IMR-90 (cell line): ENCODE measurements at regions not wholly inside any gene's neighbourhood (a gene's known extent, or its start where the extent isn't known, plus 50 kb on each side); places are given as distances from the start of the nearest gene placed in this dataset.

ENCODE experiments used
- ATAC-seq: fragments of 200-7000 bp; cut with Tn5 transposase; 2 replicates; pipeline ENCODE4 v1.9.1; 2020; ENCODE audit warnings: low read depth, mild to moderate bottlenecking, moderate library complexity
- BruUV-seq: library from RNA; stranded (reverse); fragments of 400-500 nt; replicated peaks from 2 replicates; lab custom pipeline; 2021; lab: Mats Ljungman, UMichigan
- CTCF ChIA-PET: fragments of 300-600 bp; formaldehyde crosslinking; extraction: SDS; loops from one replicate; lab custom pipeline; 2021; ENCODE audit warnings: antibody characterized with exemption; lab: Yijun Ruan, JAX
- POLR2A ChIA-PET: fragments of 300-600 bp; sonication (Branson Sonifier 250); formaldehyde crosslinking; loops from one replicate; lab custom pipeline; 2022; ENCODE audit warnings: antibody characterized with exemption; ENCODE audit not compliant: unreplicated experiment; lab: Charles Lee
- DNase-seq: peaks from one replicate; pipeline ENCODE4 v3.0.0; 2013
- H2AFZ ChIP-seq: replicated peaks from 2 replicates; pipeline ENCODE3; 2013; ENCODE audit warnings: low read length, mild to moderate bottlenecking; ENCODE audit not compliant: poor library complexity
- H2AK5ac ChIP-seq: 2 replicates; pipeline ENCODE4 v1.6.1; 2013; ENCODE audit warnings: low read depth, low read length, inconsistent platforms
- H2AK9ac ChIP-seq: replicated peaks from 2 replicates; pipeline ENCODE3; 2013; ENCODE audit warnings: mild to moderate bottlenecking, low read depth, low read length, moderate library complexity; ENCODE audit not compliant: poor library complexity
- H2BK120ac ChIP-seq: 2 replicates; pipeline ENCODE4 v1.6.1; 2013; ENCODE audit warnings: low read depth, low read length, inconsistent platforms
- H2BK15ac ChIP-seq: 3 replicates; pipeline ENCODE4 v1.6.1; 2013; ENCODE audit warnings: low read depth, low read length, inconsistent platforms
- H2BK20ac ChIP-seq: 2 replicates; pipeline ENCODE4 v1.6.1; 2013; ENCODE audit warnings: low read depth, mild to moderate bottlenecking, inconsistent platforms, low read length, moderate library complexity
- H2BK5ac ChIP-seq: 2 replicates; pipeline ENCODE4 v1.6.1; 2013; ENCODE audit warnings: mild to moderate bottlenecking, low read depth, low read length, inconsistent platforms; ENCODE audit not compliant: poor library complexity, severe bottlenecking
- H3K14ac ChIP-seq: replicated peaks from 2 replicates; pipeline ENCODE4 v1.6.1; 2013; ENCODE audit warnings: low read depth, low read length, inconsistent platforms
- H3K18ac ChIP-seq: 2 replicates; pipeline ENCODE4 v1.6.1; 2013; ENCODE audit warnings: low read depth, low read length, control low read depth
- H3K23ac ChIP-seq: 2 replicates; pipeline ENCODE4 v1.6.1; 2013; ENCODE audit warnings: low read depth, low read length, inconsistent platforms
- H3K27ac ChIP-seq: 2 replicates; pipeline ENCODE4 v1.5.1; 2013; ENCODE audit warnings: mild to moderate bottlenecking, control low read depth, low read length; ENCODE audit not compliant: insufficient read depth
- H3K27me3 ChIP-seq: 2 replicates; pipeline ENCODE4 v1.6.1; 2013; ENCODE audit warnings: low read length; ENCODE audit not compliant: control insufficient read depth, insufficient read depth
- H3K36me3 ChIP-seq: 2 replicates; pipeline ENCODE4 v1.6.1; 2013; ENCODE audit warnings: low read length, mixed read lengths; ENCODE audit not compliant: control insufficient read depth, insufficient read depth
- H3K4ac ChIP-seq: 2 replicates; pipeline ENCODE4 v1.6.1; 2013; ENCODE audit warnings: low read depth, low read length, inconsistent platforms
- H3K4me1 ChIP-seq: 2 replicates; pipeline ENCODE4 v1.6.1; 2013; ENCODE audit warnings: low read length, mixed read lengths; ENCODE audit not compliant: control insufficient read depth, insufficient read depth
- H3K4me2 ChIP-seq: 2 replicates; pipeline ENCODE4 v1.6.1; 2013; ENCODE audit warnings: low read depth, mild to moderate bottlenecking, control low read depth, low read length, moderate library complexity
- H3K4me3 ChIP-seq: 2 replicates; pipeline ENCODE4 v1.5.1; 2013; ENCODE audit warnings: low read depth, mild to moderate bottlenecking, control low read depth, low read length, moderate library complexity; ENCODE audit not compliant: insufficient read depth
- H3K56ac ChIP-seq: 2 replicates; pipeline ENCODE4 v1.6.1; 2013; ENCODE audit warnings: low read length, inconsistent platforms; ENCODE audit not compliant: insufficient read depth; ENCODE audit errors: extremely low read depth
- H3K79me1 ChIP-seq, 2 experiments: 2 replicates each; pipeline ENCODE4 v1.6.1; 2013; ENCODE audit warnings: low read length in 2 of 2, inconsistent platforms in 1 of 2, low read depth in 1 of 2
- H3K9ac ChIP-seq: 2 replicates; pipeline ENCODE4 v1.6.1; 2013; ENCODE audit warnings: low read depth, low read length, control low read depth
- H3K9me1 ChIP-seq: 2 replicates; pipeline ENCODE4 v1.6.1; 2013; ENCODE audit warnings: low read length, inconsistent platforms; ENCODE audit not compliant: insufficient read depth
- H3K9me3 ChIP-seq: 2 replicates; pipeline ENCODE4 v1.6.1; 2013; ENCODE audit warnings: low read length; ENCODE audit not compliant: control insufficient read depth, insufficient read depth
- H4K20me1 ChIP-seq: 2 replicates; pipeline ENCODE4 v1.6.1; 2013; ENCODE audit warnings: low read length, inconsistent platforms; ENCODE audit not compliant: insufficient read depth
- H4K5ac ChIP-seq: 2 replicates; pipeline ENCODE4 v1.6.1; 2013; ENCODE audit warnings: mild to moderate bottlenecking, low read depth, low read length, control low read depth
- H4K8ac ChIP-seq, 2 experiments: 2 replicates each; pipeline ENCODE4 v1.6.1; 2013; ENCODE audit warnings: low read depth in 2 of 2, low read length in 2 of 2, control low read depth in 1 of 2, inconsistent platforms in 1 of 2
- H4K91ac ChIP-seq: 2 replicates; pipeline ENCODE4 v1.6.1; 2013; ENCODE audit warnings: low read depth, low read length, inconsistent platforms; ENCODE audit not compliant: insufficient read depth
- BHLHE40 ChIP-seq: fragments of 150-350 bp; IDR thresholded peaks from 2 replicates; pipeline ENCODE4 v1.6.1; 2016; ENCODE audit warnings: mild to moderate bottlenecking, low read depth, low read length
- CEBPB ChIP-seq: IDR thresholded peaks from 2 replicates; pipeline ENCODE4 v1.6.1; 2012; ENCODE audit warnings: low read depth, low read length, improper control_type of control experiment
- CHD1 ChIP-seq: IDR thresholded peaks from 2 replicates; pipeline ENCODE4 v1.6.1; 2012; ENCODE audit warnings: low read depth, low read length, improper control_type of control experiment
- FOS ChIP-seq: fragments of 150-350 bp; IDR thresholded peaks from 2 replicates; pipeline ENCODE4 v1.6.1; 2016; ENCODE audit warnings: low read depth, low read length
- MAFK ChIP-seq: IDR thresholded peaks from 2 replicates; pipeline ENCODE4 v1.6.1; 2012; ENCODE audit warnings: low read depth, low read length, improper control_type of control experiment
- MAZ ChIP-seq: IDR thresholded peaks from 2 replicates; pipeline ENCODE4 v1.6.1; 2012; ENCODE audit warnings: low read depth, mild to moderate bottlenecking, low read length, improper control_type of control experiment, moderate library complexity, borderline replicate concordance
- MXI1 ChIP-seq: IDR thresholded peaks from 2 replicates; pipeline ENCODE4 v1.6.1; 2012; ENCODE audit warnings: low read depth, mild to moderate bottlenecking, low read length, moderate library complexity, borderline replicate concordance
- NFE2L2 ChIP-seq: fragments of 150-350 bp; IDR thresholded peaks from 2 replicates; pipeline ENCODE4 v1.6.1; 2016; ENCODE audit warnings: low read depth, mild to moderate bottlenecking, low read length
- POLR2A ChIP-seq: IDR thresholded peaks from 2 replicates; pipeline ENCODE4 v1.6.1; 2012; ENCODE audit warnings: mild to moderate bottlenecking, low read depth, low read length
- RAD21 ChIP-seq: IDR thresholded peaks from 2 replicates; pipeline ENCODE4 v1.6.1; 2012; ENCODE audit warnings: low read length, improper control_type of control experiment
- RCOR1 ChIP-seq: IDR thresholded peaks from 2 replicates; pipeline ENCODE4 v1.6.1; 2012; ENCODE audit warnings: mild to moderate bottlenecking, low read length, improper control_type of control experiment; ENCODE audit not compliant: insufficient replicate concordance
- RFX5 ChIP-seq: IDR thresholded peaks from 2 replicates; pipeline ENCODE4 v1.8.0; 2012; ENCODE audit warnings: low read depth, mild to moderate bottlenecking, low read length, moderate library complexity
- SMC3 ChIP-seq: fragments of 150-350 bp; IDR thresholded peaks from 2 replicates; pipeline ENCODE4 v1.6.1; 2016; ENCODE audit warnings: low read depth, mild to moderate bottlenecking, antibody characterized with exemption, low read length, moderate library complexity
- USF2 ChIP-seq: fragments of 150-350 bp; IDR thresholded peaks from 2 replicates; pipeline ENCODE4 v1.6.1; 2017; ENCODE audit warnings: mild to moderate bottlenecking, antibody characterized with exemption, low read length, low read depth
- WGBS, 2 experiments: methylation state at CpG; one replicate each; pipeline versions ENCODE4 v1.1.5 to v1.1.7; 2013; ENCODE audit warnings: missing lambda C conversion rate in 2 of 2; ENCODE audit not compliant: insufficient read length in 1 of 2; ENCODE audit errors: extremely low coverage in 2 of 2; 5-methylcytosine and 5-hydroxymethylcytosine counted together
- dilution Hi-C: fragments of 300-500 bp; cut with HindIII; formaldehyde crosslinking; loops from one replicate; pipeline ENCODE4 v1.14.3; 2018; ENCODE audit warnings: low sequenced_read_pairs; ENCODE audit not compliant: unreplicated experiment
- in situ Hi-C: fragments of 300-500 bp; cut with MboI; formaldehyde crosslinking; loops from 3 replicates; pipeline ENCODE4 v1.14.3; 2019; ENCODE audit warnings: low sequenced_read_pairs, inconsistent platforms, mixed read lengths
- intact Hi-C: fragments of 100-400 bp; cut with micrococcal nuclease; formaldehyde crosslinking; loops from 2 replicates; pipeline ENCODE4 v1.10.0; 2022
- TF ChIP-seq, protein P1 (sequence below): conservative IDR thresholded peaks from 2 replicates; pipeline ENCODE4 v1.5.1; 2012; ENCODE audit warnings: mild to moderate bottlenecking, low read depth, low read length, improper control_type of control experiment
- TF ChIP-seq, protein P2 (sequence below): fragments of 150-350 bp; IDR thresholded peaks from 2 replicates; pipeline ENCODE4 v1.6.1; 2016; ENCODE audit warnings: low read depth, mild to moderate bottlenecking, low read length, moderate library complexity, borderline replicate concordance

GRCh38 chr2:239567786-239568185, 167.0 kb upstream of the HDAC4 start:
- DNase-seq (no peak), ATAC-seq (no peak)
- H2AK9ac ChIP-seq, result no peak overlapping the region
- H3K9me1 ChIP-seq, result no peaks in the 10 kb centered on the region
- no peak overlapping the region for H2AK5ac ChIP-seq
- no peak overlapping the region for H3K23ac ChIP-seq
- H3K9me3 ChIP-seq, result peaks cover 21% of the 10 kb centered on the region
- no peak overlapping the region for H4K91ac ChIP-seq
- no peaks in the 10 kb centered on the region for H3K36me3 ChIP-seq
- TF ChIP-seq, protein P1, sequence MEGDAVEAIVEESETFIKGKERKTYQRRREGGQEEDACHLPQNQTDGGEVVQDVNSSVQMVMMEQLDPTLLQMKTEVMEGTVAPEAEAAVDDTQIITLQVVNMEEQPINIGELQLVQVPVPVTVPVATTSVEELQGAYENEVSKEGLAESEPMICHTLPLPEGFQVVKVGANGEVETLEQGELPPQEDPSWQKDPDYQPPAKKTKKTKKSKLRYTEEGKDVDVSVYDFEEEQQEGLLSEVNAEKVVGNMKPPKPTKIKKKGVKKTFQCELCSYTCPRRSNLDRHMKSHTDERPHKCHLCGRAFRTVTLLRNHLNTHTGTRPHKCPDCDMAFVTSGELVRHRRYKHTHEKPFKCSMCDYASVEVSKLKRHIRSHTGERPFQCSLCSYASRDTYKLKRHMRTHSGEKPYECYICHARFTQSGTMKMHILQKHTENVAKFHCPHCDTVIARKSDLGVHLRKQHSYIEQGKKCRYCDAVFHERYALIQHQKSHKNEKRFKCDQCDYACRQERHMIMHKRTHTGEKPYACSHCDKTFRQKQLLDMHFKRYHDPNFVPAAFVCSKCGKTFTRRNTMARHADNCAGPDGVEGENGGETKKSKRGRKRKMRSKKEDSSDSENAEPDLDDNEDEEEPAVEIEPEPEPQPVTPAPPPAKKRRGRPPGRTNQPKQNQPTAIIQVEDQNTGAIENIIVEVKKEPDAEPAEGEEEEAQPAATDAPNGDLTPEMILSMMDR, result no peak
- TF ChIP-seq RCOR1 (no peak), POLR2A (no peak), SMC3 (no peak), FOS (no peak), RFX5 (no peak), MXI1 (no peak), MAZ (no peak), CHD1 (no peak), RAD21 (no peak), NFE2L2 (no peak), BHLHE40 (no peak), MAFK (no peak), USF2 (no peak), CEBPB (no peak)
- TF ChIP-seq, protein P2, sequence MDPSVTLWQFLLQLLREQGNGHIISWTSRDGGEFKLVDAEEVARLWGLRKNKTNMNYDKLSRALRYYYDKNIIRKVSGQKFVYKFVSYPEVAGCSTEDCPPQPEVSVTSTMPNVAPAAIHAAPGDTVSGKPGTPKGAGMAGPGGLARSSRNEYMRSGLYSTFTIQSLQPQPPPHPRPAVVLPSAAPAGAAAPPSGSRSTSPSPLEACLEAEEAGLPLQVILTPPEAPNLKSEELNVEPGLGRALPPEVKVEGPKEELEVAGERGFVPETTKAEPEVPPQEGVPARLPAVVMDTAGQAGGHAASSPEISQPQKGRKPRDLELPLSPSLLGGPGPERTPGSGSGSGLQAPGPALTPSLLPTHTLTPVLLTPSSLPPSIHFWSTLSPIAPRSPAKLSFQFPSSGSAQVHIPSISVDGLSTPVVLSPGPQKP, result no peak
- no peaks in the 10 kb centered on the region for H3K79me1 ChIP-seq
- no peak overlapping the region for H3K4me2 ChIP-seq
- no peak overlapping the region for H3K4ac ChIP-seq
- ChIA-PET CTCF (no interaction called here), POLR2A (no interaction called here)
- no peak overlapping the region for H2BK20ac ChIP-seq
- H2BK15ac ChIP-seq, result no peak overlapping the region
- H3K4me3 ChIP-seq, result no peak overlapping the region
- no peak overlapping the region for H3K56ac ChIP-seq
- H4K20me1 ChIP-seq, result no peaks in the 10 kb centered on the region
- no peak overlapping the region for H4K8ac ChIP-seq
- intact Hi-C loops, result no loop called here
- BruUV-seq, result no TSS peak
- no peak overlapping the region for H2AFZ ChIP-seq
- in situ Hi-C loops, result no loop called here
- H3K18ac ChIP-seq, result no peak overlapping the region
- no peaks in the 10 kb centered on the region for H3K4me1 ChIP-seq
- no peak overlapping the region for H2BK120ac ChIP-seq
- no peaks in the 10 kb centered on the region for H3K27me3 ChIP-seq
- no peak overlapping the region for H4K5ac ChIP-seq
- 50% methylated on average over 4 of the region's 13 CpGs; no CpG with 5 or more reads in 1 of the 2 experiments for WGBS, 2 experiments
- dilution Hi-C loops, result no loop called here
- no peak overlapping the region for H3K27ac ChIP-seq
- H2BK5ac ChIP-seq, result no peak overlapping the region
- no peak overlapping the region for H3K14ac ChIP-seq
- H3K9ac ChIP-seq, result no peak overlapping the region
